ENCODE measurements at regions not wholly inside any gene's neighbourhood (a gene's known extent, or its start where the extent isn't known, plus 50 kb on each side); places are given as distances from the start of the nearest gene placed in this dataset.
"Not testable (repeated sequence)": the region's sequence is repeated elsewhere in the genome, so short reads cannot be mapped to it uniquely, and the experiment has no call there.

DNA sequence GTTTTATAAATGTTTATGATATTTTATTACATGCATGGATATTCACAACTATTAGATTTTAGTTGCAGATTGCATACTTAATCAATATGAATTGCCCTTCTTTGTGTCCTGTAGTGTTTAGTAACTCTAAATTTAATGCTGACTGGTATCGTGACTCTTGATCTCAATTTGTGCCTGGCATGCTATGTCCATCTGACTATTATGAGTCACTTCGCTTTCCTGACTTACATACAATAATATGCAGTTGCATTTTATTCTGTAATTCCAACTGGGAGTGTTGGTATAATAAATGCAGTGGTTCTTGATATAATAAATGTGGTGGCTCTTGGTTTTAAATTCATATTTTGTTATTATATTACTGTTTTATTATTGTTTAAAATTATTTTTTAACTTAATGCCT is 277.5 kb downstream of the LIG4 start:
- no peaks in the 10 kb centered on the region for H3K36me3 ChIP-seq (ENCODE audit: control insufficient read depth, insufficient read depth, low read length)
- TF ChIP-seq, protein P1, sequence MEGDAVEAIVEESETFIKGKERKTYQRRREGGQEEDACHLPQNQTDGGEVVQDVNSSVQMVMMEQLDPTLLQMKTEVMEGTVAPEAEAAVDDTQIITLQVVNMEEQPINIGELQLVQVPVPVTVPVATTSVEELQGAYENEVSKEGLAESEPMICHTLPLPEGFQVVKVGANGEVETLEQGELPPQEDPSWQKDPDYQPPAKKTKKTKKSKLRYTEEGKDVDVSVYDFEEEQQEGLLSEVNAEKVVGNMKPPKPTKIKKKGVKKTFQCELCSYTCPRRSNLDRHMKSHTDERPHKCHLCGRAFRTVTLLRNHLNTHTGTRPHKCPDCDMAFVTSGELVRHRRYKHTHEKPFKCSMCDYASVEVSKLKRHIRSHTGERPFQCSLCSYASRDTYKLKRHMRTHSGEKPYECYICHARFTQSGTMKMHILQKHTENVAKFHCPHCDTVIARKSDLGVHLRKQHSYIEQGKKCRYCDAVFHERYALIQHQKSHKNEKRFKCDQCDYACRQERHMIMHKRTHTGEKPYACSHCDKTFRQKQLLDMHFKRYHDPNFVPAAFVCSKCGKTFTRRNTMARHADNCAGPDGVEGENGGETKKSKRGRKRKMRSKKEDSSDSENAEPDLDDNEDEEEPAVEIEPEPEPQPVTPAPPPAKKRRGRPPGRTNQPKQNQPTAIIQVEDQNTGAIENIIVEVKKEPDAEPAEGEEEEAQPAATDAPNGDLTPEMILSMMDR (IDR thresholded peaks at IDR 0.05), result no peak
- no peak overlapping the region for H3K4me3 ChIP-seq (ENCODE audit: low read length)
- H3K27me3 ChIP-seq (ENCODE audit: control insufficient read depth, insufficient read depth, low read length), result no peaks in the 10 kb centered on the region
- H3K36me3 Mint-ChIP-seq, result no peaks in the 10 kb centered on the region
- no peak for ATAC-seq
- H3K4me1 Mint-ChIP-seq, result no peaks in the 10 kb centered on the region
- H3K4me3 Mint-ChIP-seq, result no peak overlapping the region
- H3K27me3 Mint-ChIP-seq (ENCODE audit: low read depth in 2 of 2), result no peaks in the 10 kb centered on the region
- no peak overlapping the region for H3K27ac Mint-ChIP-seq
- no peak overlapping the region for H3K27ac ChIP-seq (ENCODE audit: low read length)
- 100% methylated on average over 1 of the region's 2 CpGs for WGBS (ENCODE audit: insufficient coverage)
- DNase-seq, result no peak
- peaks cover 13 to 27% of the 10 kb centered on the region in 2 donors for H3K9me3 Mint-ChIP-seq
- intact Hi-C loops (cut with micrococcal nuclease), result no loop called here
- H3K4me1 ChIP-seq (ENCODE audit: control insufficient read depth, insufficient read depth, low read length), result no peaks in the 10 kb centered on the region
- H3K9me3 ChIP-seq (ENCODE audit: control insufficient read depth, insufficient read depth, low read length), result peaks cover 20% of the 10 kb centered on the region

DNA sequence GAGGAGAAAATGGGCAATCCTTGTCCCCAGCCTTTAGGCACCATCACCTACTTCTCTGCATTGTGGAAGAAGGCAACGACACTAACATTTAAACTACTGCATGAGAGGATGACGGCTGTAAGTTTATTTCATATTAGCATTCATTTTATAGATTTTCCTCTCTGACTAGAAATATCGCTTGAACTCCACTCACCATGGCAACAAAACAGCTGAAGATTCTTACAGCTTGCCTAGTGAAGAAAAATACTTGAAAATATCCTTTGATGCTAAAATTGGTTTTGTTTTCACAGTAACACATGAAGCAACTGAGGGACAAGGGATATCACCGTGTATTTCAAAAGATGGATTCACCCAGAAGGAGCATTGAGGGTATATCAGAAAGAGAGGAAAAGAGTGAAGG is 284.3 kb downstream of the LIG4 start:
- Mint-ChIP-seq H3K36me3 (no peaks in the 10 kb centered on the region), H3K9me3 (peaks cover 17% of the 10 kb centered on the region in 2 donors)

GRCh38 chr13:107928762-107929161 is 286.6 kb downstream of the LIG4 start:
- TF ChIP-seq, protein P1 (IDR thresholded peaks at IDR 0.05), result no peak

More for the DNA sequence above, 284.3 kb downstream of the LIG4 start:
- Mint-ChIP-seq H3K4me1 (no peaks in the 10 kb centered on the region), H3K27me3 (ENCODE audit: low read depth in 2 of 2) (no peaks in the 10 kb centered on the region), H3K27ac (no peak overlapping the region), H3K4me3 (no peak overlapping the region)
- no peak for ATAC-seq
- no peak overlapping the region for H3K4me3 ChIP-seq (ENCODE audit: low read length)
- TF ChIP-seq, protein P1 (IDR thresholded peaks at IDR 0.05), result no peak
- no peaks in the 10 kb centered on the region for H3K36me3 ChIP-seq (ENCODE audit: control insufficient read depth, insufficient read depth, low read length)
- DNase-seq, result no peak
- H3K9me3 ChIP-seq (ENCODE audit: control insufficient read depth, insufficient read depth, low read length), result peaks cover 2% of the 10 kb centered on the region
- no peaks in the 10 kb centered on the region for H3K4me1 ChIP-seq (ENCODE audit: control insufficient read depth, insufficient read depth, low read length)
- intact Hi-C loops (cut with micrococcal nuclease), result no loop called here
- H3K27ac ChIP-seq (ENCODE audit: low read length), result no peak overlapping the region
- no peaks in the 10 kb centered on the region for H3K27me3 ChIP-seq (ENCODE audit: control insufficient read depth, insufficient read depth, low read length)
- 81% methylated on average over 1 of the region's 4 CpGs for WGBS (ENCODE audit: insufficient coverage)

DNA sequence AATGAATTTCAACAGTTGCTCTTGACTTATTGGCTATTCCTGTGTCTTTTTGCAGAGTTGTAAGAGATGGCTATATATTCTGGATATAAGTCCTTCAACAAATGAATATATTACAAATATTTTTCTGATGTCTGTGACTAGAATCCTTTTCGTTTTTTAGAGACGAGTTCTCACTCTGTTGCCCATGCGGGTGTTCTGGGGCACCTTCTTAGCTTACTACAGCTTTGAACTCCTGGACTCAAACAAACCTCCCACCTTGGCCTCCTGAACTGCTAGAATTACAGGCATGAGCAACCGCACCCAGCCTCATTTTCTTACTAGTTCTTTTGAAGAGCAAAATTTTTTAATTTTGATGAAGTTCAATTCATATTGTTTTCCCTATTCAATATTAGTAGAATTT is 287.8 kb downstream of the LIG4 start:
- WGBS (ENCODE audit: insufficient coverage), result 100% methylated on average over 3 of the region's 4 CpGs
- Histone ChIP-seq H3K27me3 (ENCODE audit: control insufficient read depth, insufficient read depth, low read length) (no peaks in the 10 kb centered on the region), H3K27ac (ENCODE audit: low read length) (no peak overlapping the region), H3K9me3 (ENCODE audit: control insufficient read depth, insufficient read depth, low read length) (peaks cover 2% of the 10 kb centered on the region), H3K36me3 (ENCODE audit: control insufficient read depth, insufficient read depth, low read length) (no peaks in the 10 kb centered on the region), H3K4me3 (ENCODE audit: low read length) (no peak overlapping the region), H3K4me1 (ENCODE audit: control insufficient read depth, insufficient read depth, low read length) (no peaks in the 10 kb centered on the region)
- intact Hi-C loops (cut with micrococcal nuclease), result no loop called here
- peaks cover 13 to 15% of the 10 kb centered on the region in 2 donors for H3K9me3 Mint-ChIP-seq
- H3K4me1 Mint-ChIP-seq, result no peaks in the 10 kb centered on the region
- H3K27me3 Mint-ChIP-seq (ENCODE audit: low read depth in 2 of 2), result no peaks in the 10 kb centered on the region
- no peaks in the 10 kb centered on the region for H3K36me3 Mint-ChIP-seq
- DNase-seq, result no peak
- H3K27ac Mint-ChIP-seq, result no peak overlapping the region
- ATAC-seq, result no peak
- no peak overlapping the region for H3K4me3 Mint-ChIP-seq
- TF ChIP-seq, protein P1 (IDR thresholded peaks at IDR 0.05), result no peak

More at GRCh38 chr13:107928762-107929161, 286.6 kb downstream of the LIG4 start:
- no peak overlapping the region for H3K4me3 ChIP-seq (ENCODE audit: low read length)
- H3K9me3 ChIP-seq (ENCODE audit: control insufficient read depth, insufficient read depth, low read length), result peaks cover 2% of the 10 kb centered on the region
- H3K27ac ChIP-seq (ENCODE audit: low read length), result no peak overlapping the region
- intact Hi-C loops (cut with micrococcal nuclease), result no loop called here
- H3K4me1 Mint-ChIP-seq, result no peaks in the 10 kb centered on the region
- DNase-seq, result no peak
- WGBS (ENCODE audit: insufficient coverage), result 85% methylated on average over 3 of the region's 3 CpGs
- no peak overlapping the region for H3K4me3 Mint-ChIP-seq
- no peaks in the 10 kb centered on the region for H3K4me1 ChIP-seq (ENCODE audit: control insufficient read depth, insufficient read depth, low read length)
- no peak overlapping the region for H3K27ac Mint-ChIP-seq
- ATAC-seq, result no peak
- no peaks in the 10 kb centered on the region for H3K36me3 ChIP-seq (ENCODE audit: control insufficient read depth, insufficient read depth, low read length)
- no peaks in the 10 kb centered on the region for H3K36me3 Mint-ChIP-seq
- peaks cover 15% of the 10 kb centered on the region in 2 donors for H3K9me3 Mint-ChIP-seq
- H3K27me3 ChIP-seq (ENCODE audit: control insufficient read depth, insufficient read depth, low read length), result no peaks in the 10 kb centered on the region
- H3K27me3 Mint-ChIP-seq (ENCODE audit: low read depth in 2 of 2), result no peaks in the 10 kb centered on the region

GRCh38 chr13:107926515-107926914 is 288.8 kb downstream of the LIG4 start:
- H3K36me3 Mint-ChIP-seq; H3K27ac Mint-ChIP-seq; H3K4me3 ChIP-seq (ENCODE audit: low read length); H3K4me1 Mint-ChIP-seq; H3K4me3 Mint-ChIP-seq; ATAC-seq; H3K27me3 ChIP-seq (ENCODE audit: control insufficient read depth, insufficient read depth, low read length); H3K27ac ChIP-seq (ENCODE audit: low read length); intact Hi-C loops (cut with micrococcal nuclease); DNase-seq; H3K27me3 Mint-ChIP-seq (ENCODE audit: low read depth in 2 of 2); H3K36me3 ChIP-seq (ENCODE audit: control insufficient read depth, insufficient read depth, low read length); H3K9me3 ChIP-seq (ENCODE audit: control insufficient read depth, insufficient read depth, low read length); H3K4me1 ChIP-seq (ENCODE audit: control insufficient read depth, insufficient read depth, low read length): not testable (repeated sequence)
- H3K9me3 Mint-ChIP-seq, result peaks cover 12 to 15% of the 10 kb centered on the region in 2 donors
- WGBS (ENCODE audit: insufficient coverage), result 86% methylated on average over 9 of the region's 12 CpGs

Measured in natural killer cell (primary cell).